ENCODE measurements at regions not wholly inside any gene's neighbourhood (a gene's known extent, or its start where the extent isn't known, plus 50 kb on each side); places are given as distances from the start of the nearest gene placed in this dataset.

DNA sequence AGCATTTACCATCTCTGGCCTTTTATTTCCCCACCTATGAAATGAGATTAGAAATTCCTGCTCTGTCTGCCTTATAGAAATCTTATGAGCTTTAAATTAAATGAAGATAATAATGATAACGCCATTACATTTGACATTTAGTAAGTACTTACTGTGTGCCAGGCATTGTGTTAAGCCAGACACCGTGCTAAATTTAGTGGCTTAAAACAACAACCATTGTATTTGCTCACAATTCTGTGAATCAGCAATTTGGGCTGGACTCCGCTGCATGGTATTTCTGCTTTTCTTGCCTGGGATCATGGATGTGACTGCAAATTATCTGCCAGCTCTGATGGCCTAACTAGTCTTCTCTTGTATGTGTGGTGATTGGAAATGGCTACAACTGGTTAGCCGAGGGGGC is 56.4 kb upstream of the CCDC6 start:
- Mint-ChIP-seq H3K4me1 (ENCODE audit: low read depth, unreplicated experiment) (peaks cover 7% of the 10 kb centered on the region), H3K27ac (ENCODE audit: unreplicated experiment) (no peak overlapping the region), H3K27me3 (ENCODE audit: low read depth, unreplicated experiment) (no peaks in the 10 kb centered on the region), H3K4me3 (ENCODE audit: unreplicated experiment) (no peak overlapping the region), H3K36me3 (ENCODE audit: low read depth, unreplicated experiment) (no peaks in the 10 kb centered on the region), H3K9me3 (ENCODE audit: unreplicated experiment) (no peaks in the 10 kb centered on the region)
- no peak for TF ChIP-seq EZH2 (IDR thresholded peaks at IDR 0.05; ENCODE audit: insufficient read depth, low read length)
- TF ChIP-seq, protein P1, sequence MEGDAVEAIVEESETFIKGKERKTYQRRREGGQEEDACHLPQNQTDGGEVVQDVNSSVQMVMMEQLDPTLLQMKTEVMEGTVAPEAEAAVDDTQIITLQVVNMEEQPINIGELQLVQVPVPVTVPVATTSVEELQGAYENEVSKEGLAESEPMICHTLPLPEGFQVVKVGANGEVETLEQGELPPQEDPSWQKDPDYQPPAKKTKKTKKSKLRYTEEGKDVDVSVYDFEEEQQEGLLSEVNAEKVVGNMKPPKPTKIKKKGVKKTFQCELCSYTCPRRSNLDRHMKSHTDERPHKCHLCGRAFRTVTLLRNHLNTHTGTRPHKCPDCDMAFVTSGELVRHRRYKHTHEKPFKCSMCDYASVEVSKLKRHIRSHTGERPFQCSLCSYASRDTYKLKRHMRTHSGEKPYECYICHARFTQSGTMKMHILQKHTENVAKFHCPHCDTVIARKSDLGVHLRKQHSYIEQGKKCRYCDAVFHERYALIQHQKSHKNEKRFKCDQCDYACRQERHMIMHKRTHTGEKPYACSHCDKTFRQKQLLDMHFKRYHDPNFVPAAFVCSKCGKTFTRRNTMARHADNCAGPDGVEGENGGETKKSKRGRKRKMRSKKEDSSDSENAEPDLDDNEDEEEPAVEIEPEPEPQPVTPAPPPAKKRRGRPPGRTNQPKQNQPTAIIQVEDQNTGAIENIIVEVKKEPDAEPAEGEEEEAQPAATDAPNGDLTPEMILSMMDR (IDR thresholded peaks at IDR 0.05; ENCODE audit: insufficient read depth, low read depth, low read length) = no peak
- no peaks in the 10 kb centered on the region for H3K4me1 ChIP-seq (ENCODE audit: insufficient read depth, low read length)
- H3K4me3 ChIP-seq (ENCODE audit: insufficient read depth, low read depth, low read length) = no peak overlapping the region
- DNase-seq (ENCODE audit: low read depth) = no peak
- H3K4me2 ChIP-seq (ENCODE audit: low read length) = no peak overlapping the region
- H3K79me2 ChIP-seq (ENCODE audit: insufficient read depth, low read length) = no peaks in the 10 kb centered on the region
- no peaks in the 10 kb centered on the region for H3K36me3 ChIP-seq (ENCODE audit: insufficient read depth, low read length)
- H2AFZ ChIP-seq (ENCODE audit: low read depth, low read length) = no peak overlapping the region
- no peaks in the 10 kb centered on the region for H3K27me3 ChIP-seq (ENCODE audit: insufficient read depth, low read length)
- H3K9me3 ChIP-seq (ENCODE audit: insufficient read depth, low read depth, low read length) = no peaks in the 10 kb centered on the region
- H3K9ac ChIP-seq (ENCODE audit: low read length) = no peak overlapping the region
- no peak for FAIRE-seq
- H4K20me1 ChIP-seq (ENCODE audit: insufficient read depth, low read length) = no peaks in the 10 kb centered on the region
- H3K27ac ChIP-seq (ENCODE audit: low read depth, low read length) = no peak overlapping the region

DNA sequence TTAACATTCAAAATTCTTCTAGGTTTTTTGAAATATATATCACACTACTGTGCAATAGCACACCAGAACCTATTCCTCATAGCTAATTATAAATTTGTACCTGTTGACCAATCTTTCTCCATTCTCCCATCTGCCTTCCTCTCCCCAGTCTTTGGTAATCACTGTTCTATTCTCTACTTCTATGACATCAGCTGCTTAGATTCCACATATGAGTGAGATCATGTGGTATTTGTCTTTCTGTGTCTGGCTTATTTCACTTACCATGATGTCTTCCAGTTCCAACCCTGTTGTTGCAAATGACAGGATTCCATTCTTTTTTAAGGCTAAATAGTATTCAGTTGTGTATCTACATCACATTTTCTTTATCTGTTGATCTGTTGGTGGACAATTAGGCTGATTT is 54.4 kb upstream of the CCDC6 start:
- no peak overlapping the region for H3K4me3 Mint-ChIP-seq (ENCODE audit: unreplicated experiment)
- no peaks in the 10 kb centered on the region for H4K20me1 ChIP-seq (ENCODE audit: insufficient read depth, low read length)
- no peaks in the 10 kb centered on the region for H3K27me3 Mint-ChIP-seq (ENCODE audit: low read depth, unreplicated experiment)
- no peaks in the 10 kb centered on the region for H3K9me3 ChIP-seq (ENCODE audit: insufficient read depth, low read depth, low read length)
- H3K9ac ChIP-seq (ENCODE audit: low read length) = no peak overlapping the region
- H3K27me3 ChIP-seq (ENCODE audit: insufficient read depth, low read length) = no peaks in the 10 kb centered on the region
- no peaks in the 10 kb centered on the region for H3K79me2 ChIP-seq (ENCODE audit: insufficient read depth, low read length)
- no peak overlapping the region for H3K27ac ChIP-seq (ENCODE audit: low read depth, low read length)
- no peak for DNase-seq (ENCODE audit: low read depth)
- TF ChIP-seq, protein P1 (IDR thresholded peaks at IDR 0.05; ENCODE audit: insufficient read depth, low read depth, low read length) = no peak
- no peak for TF ChIP-seq EZH2 (IDR thresholded peaks at IDR 0.05; ENCODE audit: insufficient read depth, low read length)
- no peak overlapping the region for H3K27ac Mint-ChIP-seq (ENCODE audit: unreplicated experiment)
- no peak for FAIRE-seq
- H3K4me1 ChIP-seq (ENCODE audit: insufficient read depth, low read length) = no peaks in the 10 kb centered on the region
- no peak overlapping the region for H3K4me3 ChIP-seq (ENCODE audit: insufficient read depth, low read depth, low read length)
- no peaks in the 10 kb centered on the region for H3K9me3 Mint-ChIP-seq (ENCODE audit: unreplicated experiment)
- H3K4me2 ChIP-seq (ENCODE audit: low read length) = no peak overlapping the region
- no peaks in the 10 kb centered on the region for H3K36me3 ChIP-seq (ENCODE audit: insufficient read depth, low read length)
- H2AFZ ChIP-seq (ENCODE audit: low read depth, low read length) = no peak overlapping the region
- no peaks in the 10 kb centered on the region for H3K36me3 Mint-ChIP-seq (ENCODE audit: low read depth, unreplicated experiment)
- peaks cover 5% of the 10 kb centered on the region for H3K4me1 Mint-ChIP-seq (ENCODE audit: low read depth, unreplicated experiment)

DNA sequence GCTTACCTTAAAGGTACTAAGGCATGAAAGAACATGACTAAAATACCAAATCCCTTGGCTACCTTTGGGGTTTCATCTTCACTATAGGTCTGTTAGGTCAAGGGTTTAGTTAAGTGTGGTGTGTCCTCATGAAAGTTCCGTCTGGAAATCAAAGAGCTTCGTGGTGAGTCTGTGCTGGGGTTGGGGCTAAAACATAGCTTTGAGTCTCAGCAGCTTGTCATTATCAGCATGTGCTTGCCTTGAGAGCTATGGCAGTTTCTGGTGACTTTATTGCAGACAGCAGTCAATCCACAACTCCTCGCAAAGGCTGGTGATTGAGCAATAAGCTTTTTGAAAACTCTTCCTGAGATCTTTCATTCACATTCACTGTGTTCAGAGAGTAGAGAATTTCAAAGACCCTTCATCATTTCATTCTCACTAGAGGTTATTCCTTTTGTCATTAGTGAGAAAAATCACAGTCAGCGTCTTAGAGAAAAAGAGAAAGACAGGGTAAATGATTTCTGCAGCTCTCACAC is 53.2 kb upstream of the CCDC6 start:
- Histone ChIP-seq H3K4me1 (ENCODE audit: insufficient read depth, low read length) (no peaks in the 10 kb centered on the region), H3K4me3 (ENCODE audit: insufficient read depth, low read depth, low read length) (no peak overlapping the region), H3K27me3 (ENCODE audit: insufficient read depth, low read length) (no peaks in the 10 kb centered on the region), H3K4me2 (ENCODE audit: low read length) (no peak overlapping the region), H2AFZ (ENCODE audit: low read depth, low read length) (no peak overlapping the region), H3K27ac (ENCODE audit: low read depth, low read length) (no peak overlapping the region), H3K79me2 (ENCODE audit: insufficient read depth, low read length) (no peaks in the 10 kb centered on the region), H3K9ac (ENCODE audit: low read length) (no peak overlapping the region), H3K9me3 (ENCODE audit: insufficient read depth, low read depth, low read length) (no peaks in the 10 kb centered on the region), H3K36me3 (ENCODE audit: insufficient read depth, low read length) (no peaks in the 10 kb centered on the region), H4K20me1 (ENCODE audit: insufficient read depth, low read length) (no peaks in the 10 kb centered on the region)
- Mint-ChIP-seq H3K4me3 (ENCODE audit: unreplicated experiment) (no peak overlapping the region), H3K9me3 (ENCODE audit: unreplicated experiment) (no peaks in the 10 kb centered on the region), H3K4me1 (ENCODE audit: low read depth, unreplicated experiment) (no peaks in the 10 kb centered on the region), H3K27ac (ENCODE audit: unreplicated experiment) (no peak overlapping the region), H3K27me3 (ENCODE audit: low read depth, unreplicated experiment) (no peaks in the 10 kb centered on the region), H3K36me3 (ENCODE audit: low read depth, unreplicated experiment) (no peaks in the 10 kb centered on the region)
- DNase-seq (ENCODE audit: low read depth) (no peak), FAIRE-seq (no peak)
- TF ChIP-seq EZH2 (IDR thresholded peaks at IDR 0.05; ENCODE audit: insufficient read depth, low read length) = no peak
- TF ChIP-seq, protein P1 (IDR thresholded peaks at IDR 0.05; ENCODE audit: insufficient read depth, low read depth, low read length) = no peak

Data from astrocyte (in vitro differentiated cells and primary cell).